CD4-positive, alpha-beta T cell treated with Interleukin-2 at 100 ng/mL for 4 hours (primary cell): ENCODE measurements at regions not wholly inside any gene's neighbourhood (a gene's known extent, or its start where the extent isn't known, plus 50 kb on each side); places are given as distances from the start of the nearest gene placed in this dataset.

Experiments
- DNase-seq: peaks from one replicate; pipeline ENCODE4 v3.0.0-alpha.2; 2020; ENCODE audit warnings: low spot score

- DNase-seq, result no peak
Measured at GRCh38 chr2:37809525-37809924, 115.6 kb upstream of the RMDN2 start.

GRCh38 chr2:37809931-37810570 is 115.0 kb upstream of the RMDN2 start:
- no peak for DNase-seq

- no peak for DNase-seq
Measured at GRCh38 chr2:37812414-37812813, 112.7 kb upstream of the RMDN2 start.

GRCh38 chr2:37812941-37813730 is 112.0 kb upstream of the RMDN2 start:
- DNase-seq, result no peak

- DNase-seq, result no peak
Measured at GRCh38 chr2:37816036-37816435, 109.1 kb upstream of the RMDN2 start.

GRCh38 chr2:37816686-37817085 is 108.4 kb upstream of the RMDN2 start:
- no peak for DNase-seq

GRCh38 chr2:37819186-37819585 is 105.9 kb upstream of the RMDN2 start:
- DNase-seq, result no peak

- DNase-seq, result no peak
Measured at GRCh38 chr2:37820471-37820986, 104.6 kb upstream of the RMDN2 start.

GRCh38 chr2:37825586-37825985 is 99.5 kb upstream of the RMDN2 start:
- DNase-seq, result no peak

GRCh38 chr2:37826611-37827010 is 98.5 kb upstream of the RMDN2 start:
- no peak for DNase-seq

GRCh38 chr2:37827455-37827854 is 97.6 kb upstream of the RMDN2 start:
- no peak for DNase-seq

- no peak for DNase-seq
Measured at GRCh38 chr2:37827911-37828511, 97.1 kb upstream of the RMDN2 start.

- peak; percentile 13 for DNase-seq
Measured at GRCh38 chr2:37829202-37829601, 95.9 kb upstream of the RMDN2 start.

GRCh38 chr2:37829616-37830395 is 95.3 kb upstream of the RMDN2 start:
- DNase-seq, result no peak

- no peak for DNase-seq
Measured at GRCh38 chr2:37830636-37831035, 94.5 kb upstream of the RMDN2 start.

- DNase-seq, result no peak
Measured at GRCh38 chr2:37831081-37831780, 93.9 kb upstream of the RMDN2 start.

- peak; percentile 82 for DNase-seq
Measured at GRCh38 chr2:37832590-37833197, 92.4 kb upstream of the RMDN2 start.

GRCh38 chr2:37833423-37833822 is 91.7 kb upstream of the RMDN2 start:
- peak; percentile 80 for DNase-seq

GRCh38 chr2:37836270-37836669 is 88.8 kb upstream of the RMDN2 start:
- DNase-seq, result no peak

GRCh38 chr2:37836711-37837110 is 88.4 kb upstream of the RMDN2 start:
- DNase-seq, result no peak

- DNase-seq, result no peak
Measured at GRCh38 chr2:37837628-37838328, 87.3 kb upstream of the RMDN2 start.
